IMR-90 (cell line): ENCODE measurements at regions not wholly inside any gene's neighbourhood (a gene's known extent, or its start where the extent isn't known, plus 50 kb on each side); places are given as distances from the start of the nearest gene placed in this dataset.

Experiments
- BHLHE40 ChIP-seq: fragments of 150-350 bp; IDR thresholded peaks from 2 replicates; pipeline ENCODE4 v1.6.1; 2016; ENCODE audit warnings: mild to moderate bottlenecking, low read depth, low read length
- CEBPB ChIP-seq: IDR thresholded peaks from 2 replicates; pipeline ENCODE4 v1.6.1; 2012; ENCODE audit warnings: low read depth, low read length, improper control_type of control experiment
- MXI1 ChIP-seq: IDR thresholded peaks from 2 replicates; pipeline ENCODE4 v1.6.1; 2012; ENCODE audit warnings: low read depth, mild to moderate bottlenecking, low read length, moderate library complexity, borderline replicate concordance
- POLR2A ChIP-seq: IDR thresholded peaks from 2 replicates; pipeline ENCODE4 v1.6.1; 2012; ENCODE audit warnings: mild to moderate bottlenecking, low read depth, low read length
- TF ChIP-seq, protein P1 (sequence below): fragments of 150-350 bp; IDR thresholded peaks from 2 replicates; pipeline ENCODE4 v1.6.1; 2017; ENCODE audit warnings: mild to moderate bottlenecking, antibody characterized with exemption, low read length, low read depth
- TF ChIP-seq, protein P2 (sequence below): conservative IDR thresholded peaks from 2 replicates; pipeline ENCODE4 v1.5.1; 2012; ENCODE audit warnings: mild to moderate bottlenecking, low read depth, low read length, improper control_type of control experiment

DNA sequence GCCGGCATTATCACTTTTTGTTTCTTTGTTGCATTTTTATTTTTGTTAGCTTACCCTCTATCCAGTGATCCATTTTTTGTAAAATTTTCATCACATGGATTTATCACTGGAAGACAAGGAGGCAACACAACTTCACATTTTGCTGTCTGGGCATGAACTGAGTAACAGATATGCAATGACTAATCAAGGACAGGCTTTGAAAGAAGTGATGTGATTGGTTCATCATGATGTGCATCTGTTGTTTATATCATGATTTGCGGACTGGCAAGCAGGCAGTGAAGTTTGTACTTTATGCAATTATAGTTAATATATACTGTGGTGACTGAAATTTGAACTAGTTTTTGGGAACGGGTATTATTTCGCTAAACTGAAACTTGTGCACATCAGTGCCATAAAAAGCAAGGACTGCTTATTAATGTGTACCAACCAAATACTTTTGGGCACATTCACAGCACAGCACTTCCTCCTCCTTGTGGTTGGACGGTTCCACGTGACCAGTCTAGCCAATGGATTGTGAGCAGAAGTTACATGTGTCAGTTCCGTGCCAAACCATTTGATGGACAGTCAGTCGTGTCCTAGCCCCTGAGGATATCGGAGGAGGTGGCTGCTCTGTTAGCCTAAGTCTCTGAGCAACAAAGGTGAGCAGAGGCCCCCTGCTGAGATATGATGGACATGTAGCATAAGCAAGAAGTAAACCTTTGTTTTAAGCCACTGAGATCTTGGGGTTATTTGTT lies 201.4 kb upstream of the SIX2 start:
- TF ChIP-seq MXI1 (no peak), POLR2A (no peak), CEBPB (no peak), BHLHE40 (no peak)
- TF ChIP-seq, protein P1, sequence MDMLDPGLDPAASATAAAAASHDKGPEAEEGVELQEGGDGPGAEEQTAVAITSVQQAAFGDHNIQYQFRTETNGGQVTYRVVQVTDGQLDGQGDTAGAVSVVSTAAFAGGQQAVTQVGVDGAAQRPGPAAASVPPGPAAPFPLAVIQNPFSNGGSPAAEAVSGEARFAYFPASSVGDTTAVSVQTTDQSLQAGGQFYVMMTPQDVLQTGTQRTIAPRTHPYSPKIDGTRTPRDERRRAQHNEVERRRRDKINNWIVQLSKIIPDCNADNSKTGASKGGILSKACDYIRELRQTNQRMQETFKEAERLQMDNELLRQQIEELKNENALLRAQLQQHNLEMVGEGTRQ: no peak
- TF ChIP-seq, protein P2, sequence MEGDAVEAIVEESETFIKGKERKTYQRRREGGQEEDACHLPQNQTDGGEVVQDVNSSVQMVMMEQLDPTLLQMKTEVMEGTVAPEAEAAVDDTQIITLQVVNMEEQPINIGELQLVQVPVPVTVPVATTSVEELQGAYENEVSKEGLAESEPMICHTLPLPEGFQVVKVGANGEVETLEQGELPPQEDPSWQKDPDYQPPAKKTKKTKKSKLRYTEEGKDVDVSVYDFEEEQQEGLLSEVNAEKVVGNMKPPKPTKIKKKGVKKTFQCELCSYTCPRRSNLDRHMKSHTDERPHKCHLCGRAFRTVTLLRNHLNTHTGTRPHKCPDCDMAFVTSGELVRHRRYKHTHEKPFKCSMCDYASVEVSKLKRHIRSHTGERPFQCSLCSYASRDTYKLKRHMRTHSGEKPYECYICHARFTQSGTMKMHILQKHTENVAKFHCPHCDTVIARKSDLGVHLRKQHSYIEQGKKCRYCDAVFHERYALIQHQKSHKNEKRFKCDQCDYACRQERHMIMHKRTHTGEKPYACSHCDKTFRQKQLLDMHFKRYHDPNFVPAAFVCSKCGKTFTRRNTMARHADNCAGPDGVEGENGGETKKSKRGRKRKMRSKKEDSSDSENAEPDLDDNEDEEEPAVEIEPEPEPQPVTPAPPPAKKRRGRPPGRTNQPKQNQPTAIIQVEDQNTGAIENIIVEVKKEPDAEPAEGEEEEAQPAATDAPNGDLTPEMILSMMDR: no peak
